Limb (tissue), 2 donors: ENCODE measurements at regions not wholly inside any gene's neighbourhood (a gene's known extent, or its start where the extent isn't known, plus 50 kb on each side); places are given as distances from the start of the nearest gene placed in this dataset.

ENCODE experiments used
- DNase-seq, 2 donors: peaks; one replicate each; pipeline ENCODE4 v3.0.0-alpha.2; 2016; ENCODE audit errors: extremely low spot score in 2 of 2

DNA sequence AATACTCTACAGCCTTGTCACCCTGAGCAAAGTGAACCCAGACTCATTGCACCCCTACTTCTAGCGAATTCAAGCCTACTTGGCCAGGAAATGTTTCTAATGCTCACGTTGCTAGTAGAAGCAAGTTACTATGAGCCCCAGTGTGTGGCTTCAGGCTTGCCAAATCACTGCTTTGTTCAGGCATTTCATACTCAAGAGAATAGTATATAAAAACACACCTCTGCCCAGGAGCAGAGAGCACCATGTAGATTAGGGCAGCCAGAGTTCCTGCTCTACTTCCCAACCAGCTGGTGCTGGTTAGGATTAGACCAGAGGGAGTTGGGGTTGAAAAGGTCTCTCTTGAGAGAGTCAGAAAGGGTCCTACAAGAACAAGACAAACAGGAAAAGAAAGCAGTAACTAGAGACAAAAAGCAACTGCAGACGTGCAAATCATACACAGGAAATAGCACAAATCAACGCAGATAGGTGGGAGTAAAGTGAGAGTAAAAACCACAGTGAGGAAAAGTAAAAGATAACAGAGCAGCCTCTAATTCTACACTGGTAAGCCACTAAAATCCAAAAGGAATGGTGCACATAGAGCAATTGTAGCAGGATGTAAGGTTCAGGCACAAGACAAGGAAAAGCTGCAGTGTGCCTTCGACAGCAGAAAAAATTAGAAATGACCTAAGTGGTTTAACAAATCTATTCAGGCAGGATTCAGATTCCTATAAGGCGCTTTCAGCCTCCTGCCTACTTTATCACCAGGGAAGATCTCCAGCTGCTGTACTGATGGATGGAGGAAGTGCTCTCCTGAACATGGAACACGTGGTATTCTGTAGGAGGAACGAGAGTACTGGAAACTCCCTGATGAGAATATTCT is 49.6 kb upstream of the KIF2A start:
- peak in 1 of 2 donors; percentile 14 for DNase-seq
